GM19463 (cell line): ENCODE measurements at regions not wholly inside any gene's neighbourhood (a gene's known extent, or its start where the extent isn't known, plus 50 kb on each side); places are given as distances from the start of the nearest gene placed in this dataset.
A peak's percentile ranks its signal among the peaks of the same experiment; 100 is the strongest.
"Not testable (repeated sequence)": the region's sequence is repeated elsewhere in the genome, so short reads cannot be mapped to it uniquely, and the experiment has no call there.

Experiments used
- ATAC-seq: cut with Tn5 transposase; IDR thresholded peaks from one replicate; pipeline ENCODE4 v1.9.1; 2021; ENCODE audit warnings: mild to moderate bottlenecking, moderate library complexity; ENCODE audit not compliant: unreplicated experiment

GRCh38 chr1:79193211-79194079 is 186.9 kb upstream of the ADGRL4 start:
- ATAC-seq: peak; percentile 45

GRCh38 chr1:79190074-79190473 is 183.5 kb upstream of the ADGRL4 start:
- peak; percentile 64 for ATAC-seq

DNA sequence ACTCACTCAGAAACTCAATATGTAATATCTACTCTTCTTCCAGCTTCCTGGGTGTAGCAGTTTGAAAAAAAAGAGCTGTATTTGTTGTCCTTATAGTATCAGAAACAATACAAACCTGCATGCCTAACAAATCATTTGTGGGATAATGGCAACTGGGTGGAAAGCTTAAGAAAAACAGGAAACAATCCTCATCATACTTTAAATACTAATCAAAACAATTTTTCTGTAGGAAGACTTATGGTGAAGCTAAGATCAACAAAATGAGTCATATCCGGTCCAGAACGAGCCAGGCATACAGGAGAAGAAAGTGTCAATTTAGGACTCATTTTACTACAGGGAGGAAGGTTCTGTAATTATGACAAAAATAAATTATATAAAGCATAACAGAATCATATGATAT is 181.8 kb upstream of the ADGRL4 start:
- ATAC-seq: no peak

DNA sequence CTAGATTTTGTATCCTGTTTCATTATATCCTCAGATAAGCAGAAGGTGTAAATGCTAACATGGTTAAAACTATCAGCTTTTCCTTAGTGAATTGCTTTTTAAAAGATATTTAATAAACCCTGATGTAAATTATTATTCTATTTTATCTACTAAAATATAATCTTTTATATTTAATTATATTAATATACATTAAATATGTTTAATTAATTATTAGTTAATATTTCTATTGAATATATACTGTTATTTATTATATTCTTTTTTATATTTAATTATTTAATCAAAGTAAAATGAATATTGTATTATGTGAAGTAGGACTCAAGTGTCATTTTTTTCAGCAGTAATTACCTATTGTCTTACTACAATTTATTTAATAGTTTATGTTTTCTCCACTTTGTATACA is 179.7 kb upstream of the ADGRL4 start:
- no peak for ATAC-seq

DNA sequence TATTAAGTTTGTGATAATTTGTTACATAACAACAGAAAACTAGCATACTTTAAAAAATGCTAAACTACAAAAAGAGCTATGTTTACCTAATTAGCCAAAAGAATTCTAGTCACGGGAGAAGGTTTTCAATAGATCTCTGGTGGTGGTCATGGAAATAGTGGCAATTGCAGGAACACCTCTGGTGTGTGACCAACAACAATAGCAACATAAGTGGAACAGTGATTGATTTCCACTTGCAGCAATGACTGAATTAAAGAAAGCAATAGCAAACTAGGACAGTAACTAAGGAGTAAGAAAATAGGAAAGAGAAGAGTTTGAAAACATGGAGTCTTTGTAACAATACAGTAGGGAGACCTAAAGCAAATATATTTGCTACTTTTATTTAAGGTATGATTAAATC is 171.3 kb upstream of the ADGRL4 start:
- no peak for ATAC-seq

- ATAC-seq: no peak
These were observed 154.5 kb upstream of the ADGRL4 start for GRCh38 chr1:79161077-79161476.

GRCh38 chr1:79155991-79156390 is 149.5 kb upstream of the ADGRL4 start:
- no peak for ATAC-seq

GRCh38 chr1:79151006-79151796 is 144.7 kb upstream of the ADGRL4 start:
- ATAC-seq: no peak

- no peak for ATAC-seq
These were observed 144.0 kb upstream of the ADGRL4 start for GRCh38 chr1:79150576-79150975.

GRCh38 chr1:79138227-79138626 is 131.7 kb upstream of the ADGRL4 start:
- ATAC-seq: not testable (repeated sequence)

- ATAC-seq: no peak
These were observed 127.3 kb upstream of the ADGRL4 start for GRCh38 chr1:79133774-79134364.

DNA sequence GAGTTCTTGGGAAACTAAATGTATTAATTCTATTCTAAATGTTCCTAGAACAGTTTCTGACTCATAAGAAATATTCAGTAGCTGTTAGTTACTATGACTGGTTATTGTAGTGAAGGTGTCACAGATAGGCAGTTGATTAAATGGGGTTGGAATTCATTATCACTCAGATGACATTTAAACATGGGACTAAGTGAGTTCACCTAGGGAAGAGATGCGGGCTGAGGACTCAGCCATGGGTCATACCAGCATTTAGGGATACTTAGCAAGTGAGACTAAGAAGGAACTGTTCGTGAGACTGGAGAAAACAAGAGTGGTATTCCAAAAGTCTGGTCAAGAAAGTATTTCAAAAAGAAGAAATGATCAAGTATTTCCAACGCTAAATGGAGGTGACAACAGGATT is 125.1 kb upstream of the ADGRL4 start:
- ATAC-seq: no peak

DNA sequence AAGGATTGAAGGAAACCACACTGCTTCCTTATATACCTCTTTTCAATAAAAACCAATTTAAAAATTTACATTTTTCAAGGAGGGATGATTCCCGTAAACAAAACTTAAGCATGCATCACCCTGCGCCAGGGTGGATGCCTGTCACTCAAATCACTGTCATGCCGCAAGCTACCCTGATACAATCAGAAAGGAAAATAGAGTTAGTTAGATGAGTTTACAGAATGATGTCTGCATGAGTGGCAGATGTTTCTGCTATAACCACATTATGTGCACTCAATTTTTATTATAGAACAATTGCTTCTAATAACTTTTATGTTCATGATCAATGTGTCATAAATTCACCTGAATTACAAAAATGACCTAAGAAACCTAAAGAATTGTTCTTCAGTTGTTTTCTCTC is 123.4 kb upstream of the ADGRL4 start:
- no peak for ATAC-seq

DNA sequence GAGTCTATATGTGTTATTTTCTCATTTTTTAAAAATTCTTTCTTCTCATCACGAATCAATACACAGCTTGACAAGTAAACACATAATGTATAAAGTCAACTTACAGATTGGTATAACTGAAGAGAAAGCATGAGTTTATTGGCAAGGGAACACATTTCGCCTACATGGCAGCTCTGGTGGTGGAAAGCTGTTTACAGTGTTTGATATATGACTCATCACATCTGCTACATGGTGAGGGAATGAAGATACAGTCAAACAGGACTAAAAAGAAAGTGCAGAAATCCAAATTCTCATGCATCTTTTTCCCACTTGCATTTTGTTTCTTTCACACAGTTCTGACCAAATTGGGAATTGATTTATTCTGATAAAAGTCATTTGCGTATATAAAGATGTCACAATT is 122.2 kb upstream of the ADGRL4 start:
- no peak for ATAC-seq

DNA sequence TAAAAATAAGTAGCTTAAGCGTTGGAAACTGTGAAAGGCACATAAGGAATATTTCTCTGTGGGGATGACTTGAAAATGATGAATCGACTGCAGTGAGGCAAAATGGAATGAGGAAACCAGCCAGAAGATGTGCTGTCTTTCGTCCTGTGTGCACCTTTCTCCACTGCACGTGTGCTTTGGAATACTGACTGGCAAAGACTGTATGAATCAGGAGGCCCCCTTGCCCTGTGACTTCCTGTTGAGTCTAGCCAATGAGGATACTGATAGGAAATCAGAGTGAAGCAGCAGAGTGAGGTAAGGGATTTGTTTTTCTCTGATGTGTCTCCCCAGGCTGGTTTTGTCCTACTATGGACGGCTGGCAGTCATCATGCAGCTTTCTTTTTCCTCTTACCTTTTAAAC is 118.2 kb upstream of the ADGRL4 start:
- no peak for ATAC-seq

GRCh38 chr1:79122521-79122920 is 116.0 kb upstream of the ADGRL4 start:
- no peak for ATAC-seq

- no peak for ATAC-seq
These were observed 110.8 kb upstream of the ADGRL4 start for GRCh38 chr1:79117376-79117775.

GRCh38 chr1:79113836-79114235 is 107.3 kb upstream of the ADGRL4 start:
- ATAC-seq: no peak

GRCh38 chr1:79110749-79111148 is 104.2 kb upstream of the ADGRL4 start:
- no peak for ATAC-seq

DNA sequence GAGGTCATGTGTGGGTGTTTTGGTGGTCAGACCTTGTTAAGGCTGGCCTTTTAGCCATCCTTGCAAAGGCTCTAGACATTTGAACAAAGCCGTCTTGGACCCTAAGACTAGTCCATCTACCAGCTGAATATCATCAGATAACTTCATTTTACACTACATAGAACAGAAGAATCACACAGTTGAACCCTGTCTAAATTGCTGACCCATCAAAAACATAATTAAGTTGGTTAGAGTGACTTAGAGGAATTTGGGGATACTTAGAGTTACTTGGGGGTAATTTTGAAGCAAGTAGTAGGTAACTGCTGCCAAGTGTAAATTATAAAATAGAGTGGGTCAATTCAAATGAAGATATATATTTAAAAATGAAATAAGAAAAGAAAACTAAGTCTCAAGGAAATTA is 102.9 kb upstream of the ADGRL4 start:
- ATAC-seq: no peak

GRCh38 chr1:79105500-79105899 is 99.0 kb upstream of the ADGRL4 start:
- ATAC-seq: no peak

GRCh38 chr1:79104617-79105016 is 98.1 kb upstream of the ADGRL4 start:
- no peak for ATAC-seq
